C4-2B (cell line): ENCODE measurements at regions not wholly inside any gene's neighbourhood (a gene's known extent, or its start where the extent isn't known, plus 50 kb on each side); places are given as distances from the start of the nearest gene placed in this dataset.
"Not testable (repeated sequence)": the region's sequence is repeated elsewhere in the genome, so short reads cannot be mapped to it uniquely, and the experiment has no call there.

Experiments
- H3K27ac ChIP-seq: fragments of 450-650 bp; 2 replicates; pipeline ENCODE4 v1.5.1; 2017
- ZFX ChIP-seq: fragments of 450-650 bp; IDR thresholded peaks from 2 replicates; pipeline ENCODE4 v1.6.1; 2017
- TF ChIP-seq, protein P1 (sequence below): fragments of 450-650 bp; conservative IDR thresholded peaks from 2 replicates; pipeline ENCODE4 v1.5.1; 2017; ENCODE audit warnings: mild to moderate bottlenecking

GRCh38 chr7:93704217-93704616 lies 129.7 kb upstream of the CALCR start:
- H3K27ac ChIP-seq: no peak overlapping the region
- no peak for TF ChIP-seq ZFX
- TF ChIP-seq, protein P1, sequence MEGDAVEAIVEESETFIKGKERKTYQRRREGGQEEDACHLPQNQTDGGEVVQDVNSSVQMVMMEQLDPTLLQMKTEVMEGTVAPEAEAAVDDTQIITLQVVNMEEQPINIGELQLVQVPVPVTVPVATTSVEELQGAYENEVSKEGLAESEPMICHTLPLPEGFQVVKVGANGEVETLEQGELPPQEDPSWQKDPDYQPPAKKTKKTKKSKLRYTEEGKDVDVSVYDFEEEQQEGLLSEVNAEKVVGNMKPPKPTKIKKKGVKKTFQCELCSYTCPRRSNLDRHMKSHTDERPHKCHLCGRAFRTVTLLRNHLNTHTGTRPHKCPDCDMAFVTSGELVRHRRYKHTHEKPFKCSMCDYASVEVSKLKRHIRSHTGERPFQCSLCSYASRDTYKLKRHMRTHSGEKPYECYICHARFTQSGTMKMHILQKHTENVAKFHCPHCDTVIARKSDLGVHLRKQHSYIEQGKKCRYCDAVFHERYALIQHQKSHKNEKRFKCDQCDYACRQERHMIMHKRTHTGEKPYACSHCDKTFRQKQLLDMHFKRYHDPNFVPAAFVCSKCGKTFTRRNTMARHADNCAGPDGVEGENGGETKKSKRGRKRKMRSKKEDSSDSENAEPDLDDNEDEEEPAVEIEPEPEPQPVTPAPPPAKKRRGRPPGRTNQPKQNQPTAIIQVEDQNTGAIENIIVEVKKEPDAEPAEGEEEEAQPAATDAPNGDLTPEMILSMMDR: no peak

DNA sequence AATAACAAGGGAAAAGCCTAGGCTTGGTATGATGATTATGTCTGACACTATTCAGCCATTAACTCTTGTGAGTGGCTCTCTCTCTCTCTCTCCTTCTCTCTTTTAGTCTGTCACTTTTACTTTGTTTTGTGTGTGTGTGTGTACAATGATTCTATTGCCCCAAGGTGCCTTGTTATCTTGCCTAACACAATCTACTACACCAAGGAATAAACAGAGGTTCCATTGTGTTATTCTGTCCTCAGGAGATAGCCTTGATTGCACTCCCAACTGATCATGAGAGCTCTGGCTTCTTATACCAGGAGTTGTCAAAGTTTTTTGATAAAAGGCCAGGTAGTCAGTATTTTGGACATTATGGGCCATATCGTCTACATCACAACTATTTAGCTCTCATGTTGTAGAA lies 123.4 kb upstream of the CALCR start:
- TF ChIP-seq, protein P1: no peak
- TF ChIP-seq ZFX: no peak
- no peak overlapping the region for H3K27ac ChIP-seq

DNA sequence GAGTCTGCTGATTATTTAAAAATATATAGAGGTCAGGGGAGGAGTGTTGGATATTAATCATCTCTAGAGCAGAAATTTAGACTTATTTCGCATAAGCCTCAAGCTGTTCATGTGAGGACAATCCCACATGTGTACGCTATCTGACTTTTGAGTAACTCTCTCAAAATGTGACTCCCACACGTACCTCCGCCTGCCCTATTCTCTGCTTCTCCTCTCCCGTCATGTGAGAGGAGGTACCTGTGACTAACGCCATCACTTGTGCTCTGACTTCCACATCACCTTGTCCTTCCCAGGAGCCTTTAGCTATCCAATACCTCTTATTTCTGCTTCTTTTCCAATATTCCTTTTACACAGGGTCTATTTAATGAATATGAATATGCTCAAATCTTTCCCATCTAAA lies 119.3 kb upstream of the CALCR start:
- no peak for TF ChIP-seq ZFX
- TF ChIP-seq, protein P1: no peak

DNA sequence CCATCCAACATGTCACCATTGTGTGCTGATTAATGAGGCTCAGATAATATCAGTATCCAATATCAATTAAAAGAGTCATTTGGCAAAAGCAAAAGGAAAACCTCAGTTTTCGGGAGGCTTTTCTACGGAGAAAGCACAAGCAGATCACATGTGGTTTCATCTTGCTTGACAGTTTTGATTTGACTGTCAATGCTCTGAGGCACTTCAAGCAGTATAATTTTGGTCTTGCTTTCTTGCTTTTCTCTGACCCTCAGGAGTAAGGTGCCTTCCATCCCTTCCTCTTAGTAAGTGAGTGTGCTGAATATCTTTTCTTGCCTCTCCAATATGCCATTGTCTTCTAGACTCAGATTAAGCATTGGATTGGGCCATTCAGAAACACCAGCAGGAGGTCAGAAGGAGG lies 115.5 kb upstream of the CALCR start:
- TF ChIP-seq, protein P1: no peak
- TF ChIP-seq ZFX: no peak
- no peak overlapping the region for H3K27ac ChIP-seq

More for the DNA sequence above, 119.3 kb upstream of the CALCR start:
- no peak overlapping the region for H3K27ac ChIP-seq

DNA sequence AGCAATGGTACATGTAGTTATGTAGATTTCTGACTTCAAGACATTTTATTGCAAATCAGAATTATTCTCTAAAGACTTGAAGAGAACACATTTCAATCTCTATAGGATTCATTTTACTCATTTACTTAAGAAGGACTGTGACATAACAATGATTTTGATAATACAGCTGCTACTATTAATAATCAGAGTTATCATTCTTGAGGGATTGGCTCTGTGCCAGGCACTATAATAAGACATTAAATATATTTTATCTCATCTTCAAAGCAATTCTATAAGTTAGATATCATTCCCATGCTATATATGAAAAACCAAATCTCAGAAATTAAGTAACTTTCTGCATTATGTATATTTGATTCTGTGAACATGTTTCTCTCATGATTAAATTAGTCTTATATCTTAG lies 103.7 kb upstream of the CALCR start:
- no peak overlapping the region for H3K27ac ChIP-seq
- no peak for TF ChIP-seq ZFX
- TF ChIP-seq, protein P1: no peak

DNA sequence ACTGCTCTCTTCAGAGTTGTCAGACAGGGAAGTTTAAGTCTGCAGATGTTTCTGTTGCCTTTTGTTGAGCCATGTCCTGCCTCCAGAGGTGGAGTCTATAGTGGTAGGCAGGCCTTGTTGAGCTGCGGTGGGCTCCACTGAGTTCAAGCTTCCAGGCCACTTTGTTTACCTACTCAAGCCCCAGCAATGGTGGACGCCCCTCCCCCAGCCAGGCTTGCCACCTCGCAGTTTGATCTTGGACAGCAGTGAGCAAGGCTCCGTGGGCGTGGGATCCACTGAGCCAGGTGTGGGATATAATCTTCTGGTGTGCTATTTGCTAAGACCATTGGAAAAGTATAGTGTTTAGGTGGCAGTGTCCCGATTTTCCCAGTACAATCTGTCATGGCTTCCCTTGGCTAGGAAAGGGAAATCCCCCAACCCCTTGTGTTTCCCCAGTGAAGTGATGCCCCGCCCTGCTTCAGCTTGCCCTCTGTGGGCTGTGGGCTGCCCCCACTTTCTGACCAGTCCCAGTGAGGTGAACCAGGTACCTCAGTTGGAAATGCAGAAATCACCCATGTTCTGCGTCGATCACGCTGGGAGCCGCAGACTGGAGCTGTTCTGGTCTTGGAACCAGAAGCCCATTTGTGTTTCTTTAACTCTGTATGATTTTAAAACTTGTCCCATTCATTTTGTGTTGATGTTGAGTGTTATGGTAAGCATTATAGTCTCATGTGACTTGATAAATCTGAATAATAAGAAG lies 89.2 kb upstream of the CALCR start:
- no peak for TF ChIP-seq ZFX
- TF ChIP-seq, protein P1: no peak

GRCh38 chr7:93658163-93658562 lies 83.6 kb upstream of the CALCR start:
- H3K27ac ChIP-seq: not testable (repeated sequence)

More for the DNA sequence above, 89.2 kb upstream of the CALCR start:
- no peak overlapping the region for H3K27ac ChIP-seq

DNA sequence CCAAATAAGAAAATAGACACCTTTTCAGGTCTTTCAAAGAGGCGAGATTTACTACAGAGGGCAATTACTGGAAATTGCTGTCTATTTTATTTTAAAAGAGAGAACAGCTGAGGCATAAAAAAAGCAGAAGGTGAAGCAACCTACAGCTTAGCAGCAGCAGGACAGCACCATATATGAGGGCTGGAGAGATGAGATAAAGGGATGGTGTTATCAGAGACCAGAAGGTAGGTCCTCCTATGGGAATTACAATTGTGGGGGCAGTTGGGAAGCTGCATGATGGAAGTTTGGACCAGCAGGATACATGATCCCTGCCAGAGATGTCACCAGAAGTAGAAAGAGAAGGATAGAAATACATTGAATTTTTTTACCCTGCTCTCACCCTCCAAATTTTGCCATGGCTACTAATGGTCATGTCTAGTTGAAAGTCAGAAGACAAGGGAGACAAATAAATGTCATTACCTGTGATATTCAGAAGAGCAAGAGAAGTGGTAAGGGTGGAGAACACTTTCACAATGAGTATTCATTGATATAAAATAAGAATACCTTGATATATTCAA lies 77.2 kb upstream of the CALCR start:
- no peak overlapping the region for H3K27ac ChIP-seq
- TF ChIP-seq, protein P1: no peak
- no peak for TF ChIP-seq ZFX
